MG63 (cell line): ENCODE measurements at regions not wholly inside any gene's neighbourhood (a gene's known extent, or its start where the extent isn't known, plus 50 kb on each side); places are given as distances from the start of the nearest gene placed in this dataset.

Experiments
- DNase-seq: peaks from one replicate; pipeline ENCODE4 v3.0.0-alpha.2; 2020
- H3K27me3 ChIP-seq: fragments of 250-450 bp; sonication (Bioruptor Pico); 2 replicates; pipeline ENCODE4 v1.5.1; 2020; ENCODE audit warnings: mild to moderate bottlenecking, moderate library complexity
- H3K36me3 ChIP-seq: fragments of 250-450 bp; sonication (Bioruptor Pico); 2 replicates; pipeline ENCODE4 v1.5.1; 2020; ENCODE audit warnings: mild to moderate bottlenecking, moderate library complexity
- H3K4me3 ChIP-seq: fragments of 250-450 bp; sonication (Bioruptor Pico); 2 replicates; pipeline ENCODE4 v1.5.1; 2020; ENCODE audit warnings: mild to moderate bottlenecking, moderate library complexity
- H3K9me3 ChIP-seq: fragments of 250-450 bp; sonication (Bioruptor Pico); 2 replicates; pipeline ENCODE4 v1.5.1; 2020; ENCODE audit warnings: mild to moderate bottlenecking, moderate library complexity

- Histone ChIP-seq H3K4me3 (no peak overlapping the region), H3K27me3 (no peaks in the 10 kb centered on the region), H3K36me3 (no peaks in the 10 kb centered on the region), H3K9me3 (no peaks in the 10 kb centered on the region)
- DNase-seq: no peak
These were observed 710.0 kb upstream of the ARGLU1 start for GRCh38 chr13:107277911-107278310.

GRCh38 chr13:107276936-107277335, 709.0 kb upstream of the ARGLU1 start:
- no peak overlapping the region for H3K4me3 ChIP-seq
- no peak for DNase-seq
- no peaks in the 10 kb centered on the region for H3K9me3 ChIP-seq
- H3K27me3 ChIP-seq: no peaks in the 10 kb centered on the region
- H3K36me3 ChIP-seq: no peaks in the 10 kb centered on the region

- no peaks in the 10 kb centered on the region for H3K9me3 ChIP-seq
- no peaks in the 10 kb centered on the region for H3K27me3 ChIP-seq
- H3K4me3 ChIP-seq: no peak overlapping the region
- DNase-seq: no peak
- H3K36me3 ChIP-seq: no peaks in the 10 kb centered on the region
These were observed 708.1 kb upstream of the ARGLU1 start for GRCh38 chr13:107275945-107276614.

GRCh38 chr13:107275312-107275711, 707.4 kb upstream of the ARGLU1 start:
- Histone ChIP-seq H3K9me3 (no peaks in the 10 kb centered on the region), H3K36me3 (no peaks in the 10 kb centered on the region), H3K27me3 (no peaks in the 10 kb centered on the region), H3K4me3 (no peak overlapping the region)
- no peak for DNase-seq

GRCh38 chr13:107271227-107271626, 703.3 kb upstream of the ARGLU1 start:
- Histone ChIP-seq H3K36me3 (no peaks in the 10 kb centered on the region), H3K4me3 (no peak overlapping the region), H3K9me3 (no peaks in the 10 kb centered on the region), H3K27me3 (no peaks in the 10 kb centered on the region)
- peak; percentile 59 for DNase-seq

- no peak for DNase-seq
- Histone ChIP-seq H3K36me3 (no peaks in the 10 kb centered on the region), H3K27me3 (no peaks in the 10 kb centered on the region), H3K4me3 (no peak overlapping the region), H3K9me3 (no peaks in the 10 kb centered on the region)
These were observed 698.7 kb upstream of the ARGLU1 start for GRCh38 chr13:107266657-107267056.

- Histone ChIP-seq H3K27me3 (no peaks in the 10 kb centered on the region), H3K4me3 (no peak overlapping the region), H3K36me3 (no peaks in the 10 kb centered on the region), H3K9me3 (no peaks in the 10 kb centered on the region)
- peak; percentile 89 for DNase-seq
These were observed 690.8 kb upstream of the ARGLU1 start for GRCh38 chr13:107258599-107259187.

- Histone ChIP-seq H3K27me3 (no peaks in the 10 kb centered on the region), H3K9me3 (no peaks in the 10 kb centered on the region), H3K36me3 (no peaks in the 10 kb centered on the region), H3K4me3 (no peak overlapping the region)
- DNase-seq: no peak
These were observed 686.5 kb upstream of the ARGLU1 start for GRCh38 chr13:107254392-107254791.

- no peaks in the 10 kb centered on the region for H3K36me3 ChIP-seq
- no peak overlapping the region for H3K4me3 ChIP-seq
- H3K27me3 ChIP-seq: no peaks in the 10 kb centered on the region
- no peaks in the 10 kb centered on the region for H3K9me3 ChIP-seq
- DNase-seq: no peak
These were observed 684.5 kb upstream of the ARGLU1 start for GRCh38 chr13:107252428-107252827.

- H3K36me3 ChIP-seq: no peaks in the 10 kb centered on the region
- no peak for DNase-seq
These were observed 684.1 kb upstream of the ARGLU1 start for GRCh38 chr13:107252021-107252420.

GRCh38 chr13:107251341-107251740, 683.4 kb upstream of the ARGLU1 start:
- Histone ChIP-seq H3K9me3 (no peaks in the 10 kb centered on the region), H3K27me3 (no peaks in the 10 kb centered on the region), H3K36me3 (no peaks in the 10 kb centered on the region), H3K4me3 (no peak overlapping the region)
- DNase-seq: no peak

More at GRCh38 chr13:107252021-107252420, 684.1 kb upstream of the ARGLU1 start:
- Histone ChIP-seq H3K9me3 (no peaks in the 10 kb centered on the region), H3K27me3 (no peaks in the 10 kb centered on the region), H3K4me3 (no peak overlapping the region)

GRCh38 chr13:107250628-107251027, 682.7 kb upstream of the ARGLU1 start:
- no peak for DNase-seq
- H3K9me3 ChIP-seq: no peaks in the 10 kb centered on the region
- no peaks in the 10 kb centered on the region for H3K27me3 ChIP-seq
- H3K36me3 ChIP-seq: no peaks in the 10 kb centered on the region
- H3K4me3 ChIP-seq: no peak overlapping the region

GRCh38 chr13:107244241-107244640, 676.3 kb upstream of the ARGLU1 start:
- H3K4me3 ChIP-seq: no peak overlapping the region
- no peaks in the 10 kb centered on the region for H3K36me3 ChIP-seq
- no peaks in the 10 kb centered on the region for H3K9me3 ChIP-seq
- H3K27me3 ChIP-seq: no peaks in the 10 kb centered on the region
- no peak for DNase-seq

GRCh38 chr13:107242138-107242537, 674.2 kb upstream of the ARGLU1 start:
- H3K9me3 ChIP-seq: no peaks in the 10 kb centered on the region
- H3K36me3 ChIP-seq: no peaks in the 10 kb centered on the region
- DNase-seq: no peak
- no peaks in the 10 kb centered on the region for H3K27me3 ChIP-seq
- H3K4me3 ChIP-seq: no peak overlapping the region

- no peak for DNase-seq
- Histone ChIP-seq H3K4me3 (no peak overlapping the region), H3K9me3 (no peaks in the 10 kb centered on the region), H3K36me3 (no peaks in the 10 kb centered on the region), H3K27me3 (no peaks in the 10 kb centered on the region)
These were observed 673.4 kb upstream of the ARGLU1 start for GRCh38 chr13:107241381-107241780.

GRCh38 chr13:107239213-107239612, 671.3 kb upstream of the ARGLU1 start:
- Histone ChIP-seq H3K27me3 (no peaks in the 10 kb centered on the region), H3K4me3 (no peak overlapping the region)
- no peak for DNase-seq

GRCh38 chr13:107238262-107238981, 670.5 kb upstream of the ARGLU1 start:
- Histone ChIP-seq H3K27me3 (no peaks in the 10 kb centered on the region), H3K4me3 (no peak overlapping the region), H3K9me3 (no peaks in the 10 kb centered on the region), H3K36me3 (no peaks in the 10 kb centered on the region)
- no peak for DNase-seq

More at GRCh38 chr13:107239213-107239612, 671.3 kb upstream of the ARGLU1 start:
- no peaks in the 10 kb centered on the region for H3K36me3 ChIP-seq
- no peaks in the 10 kb centered on the region for H3K9me3 ChIP-seq
